ENCODE measurements at regions not wholly inside any gene's neighbourhood (a gene's known extent, or its start where the extent isn't known, plus 50 kb on each side); places are given as distances from the start of the nearest gene placed in this dataset.

GRCh38 chr15:93233710-93234109, 144.7 kb upstream of the RGMA start:
- Histone ChIP-seq H3K27ac (no peak overlapping the region), H3K9me3 (peaks cover 0 to 15% (median 0%) of the 10 kb centered on the region in 11 donors), H3K27me3 (peaks cover 0 to 3% (median 0%) of the 10 kb centered on the region in 7 donors), H3K4me1 (no peaks in the 10 kb centered on the region), H3K4me3 (no peak overlapping the region), H3K36me3 (no peaks in the 10 kb centered on the region)
- no peak for TF ChIP-seq CTCF (IDR thresholded peaks at IDR 0.05)
- 94 to 95% methylated on average over 4 of the region's 4 CpGs for WGBS, 2 donors
- intact Hi-C loops (cut with DNase I), result loop anchor here in 1 of 10 donors (10.0 kb wide), 1 partner anchor 139 kb away; no protein-coding TSS in a partner anchor
- DNase-seq (no peak), ATAC-seq (no peak)

- peaks cover 0 to 3% (median 0%) of the 10 kb centered on the region in 7 donors for H3K27me3 ChIP-seq
- no peak overlapping the region for H3K27ac ChIP-seq
- H3K36me3 ChIP-seq, result no peaks in the 10 kb centered on the region
- ATAC-seq (no peak), DNase-seq (no peak)
- no peak for TF ChIP-seq CTCF (IDR thresholded peaks at IDR 0.05)
- H3K4me1 ChIP-seq, result no peaks in the 10 kb centered on the region
- H3K9me3 ChIP-seq, result peaks cover 0 to 11% (median 0%) of the 10 kb centered on the region in 11 donors
- no peak overlapping the region for H3K4me3 ChIP-seq
- intact Hi-C loops (cut with DNase I), result loop anchor here in 1 of 10 donors (10.0 kb wide), 1 partner anchor 138 kb away; no protein-coding TSS in a partner anchor
- WGBS, 2 donors, result 89 to 90% methylated on average over 8 of the region's 8 CpGs
Measured at GRCh38 chr15:93232845-93233244, 143.8 kb upstream of the RGMA start.

GRCh38 chr15:93231994-93232393, 143.0 kb upstream of the RGMA start:
- ATAC-seq, result no peak
- H3K27me3 ChIP-seq, result peaks cover 0 to 3% (median 0%) of the 10 kb centered on the region in 7 donors
- 55 to 60% methylated on average over 6 of the region's 6 CpGs for WGBS, 2 donors
- H3K4me1 ChIP-seq, result no peaks in the 10 kb centered on the region
- intact Hi-C loops (cut with DNase I), result loop anchor here in 1 of 10 donors (10.0 kb wide), 1 partner anchor 137 kb away; no protein-coding TSS in a partner anchor
- H3K4me3 ChIP-seq, result no peak overlapping the region
- TF ChIP-seq CTCF (IDR thresholded peaks at IDR 0.05), result no peak
- H3K27ac ChIP-seq, result no peak overlapping the region
- peaks cover 0 to 11% (median 0%) of the 10 kb centered on the region in 11 donors for H3K9me3 ChIP-seq
- DNase-seq, result no peak
- H3K36me3 ChIP-seq, result no peaks in the 10 kb centered on the region

DNA sequence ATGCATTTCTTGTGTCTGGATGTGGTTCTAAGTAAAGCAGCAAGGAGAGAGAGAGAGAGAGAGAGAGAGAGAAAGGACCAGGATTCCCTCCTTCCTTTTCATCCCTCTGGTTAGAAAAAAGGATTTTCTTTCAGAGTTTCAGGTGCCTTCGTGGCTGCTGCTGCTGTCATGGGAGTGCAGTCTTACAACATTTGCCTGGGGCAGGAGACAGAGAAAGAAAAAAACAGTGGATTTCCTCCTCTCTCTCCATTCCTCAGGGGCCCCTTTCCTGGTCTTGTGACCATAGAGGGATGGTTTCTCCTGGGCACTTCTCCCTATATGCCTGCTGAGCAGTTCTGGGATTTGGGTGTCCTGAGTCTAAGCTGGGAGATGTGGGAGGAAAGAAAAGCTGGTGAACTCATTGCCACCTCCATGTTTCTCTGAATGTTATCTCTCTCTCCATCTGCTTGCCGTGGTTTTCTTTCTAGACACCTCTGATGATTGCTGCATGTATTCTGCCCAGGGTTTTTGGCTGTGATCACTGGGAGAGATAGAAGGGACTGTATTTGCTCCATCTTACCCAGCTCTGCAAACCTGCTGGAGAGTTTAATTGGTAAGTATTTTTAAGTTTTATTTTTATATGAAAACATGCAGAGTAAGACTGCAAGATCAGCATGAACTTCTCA, 142.4 kb upstream of the RGMA start:
- WGBS, 2 donors, result 41 to 54% methylated on average over 2 of the region's 2 CpGs
- H3K36me3 ChIP-seq, result no peaks in the 10 kb centered on the region
- no peak overlapping the region for H3K27ac ChIP-seq
- TF ChIP-seq CTCF (IDR thresholded peaks at IDR 0.05), result no peak
- H3K9me3 ChIP-seq, result peaks cover 0 to 11% (median 0%) of the 10 kb centered on the region in 11 donors
- DNase-seq, result no peak
- intact Hi-C loops (cut with DNase I), result loop anchor here in 1 of 10 donors (10.0 kb wide), 1 partner anchor 137 kb away; no protein-coding TSS in a partner anchor
- peaks cover 0 to 3% (median 0%) of the 10 kb centered on the region in 7 donors for H3K27me3 ChIP-seq
- ATAC-seq, result no peak
- H3K4me1 ChIP-seq, result no peaks in the 10 kb centered on the region
- no peak overlapping the region for H3K4me3 ChIP-seq

Measured in heart right ventricle (tissue), 16 donors.